IMR-90 (cell line): ENCODE measurements at regions not wholly inside any gene's neighbourhood (a gene's known extent, or its start where the extent isn't known, plus 50 kb on each side); places are given as distances from the start of the nearest gene placed in this dataset.

ENCODE experiments used
- ATAC-seq: fragments of 200-7000 bp; cut with Tn5 transposase; 2 replicates; pipeline ENCODE4 v1.9.1; 2020; ENCODE audit warnings: low read depth, mild to moderate bottlenecking, moderate library complexity
- BruUV-seq: library from RNA; stranded (reverse); fragments of 400-500 nt; replicated peaks from 2 replicates; lab custom pipeline; 2021; lab: Mats Ljungman, UMichigan
- CTCF ChIA-PET: fragments of 300-600 bp; formaldehyde crosslinking; extraction: SDS; loops from one replicate; lab custom pipeline; 2021; ENCODE audit warnings: antibody characterized with exemption; lab: Yijun Ruan, JAX
- POLR2A ChIA-PET: fragments of 300-600 bp; sonication (Branson Sonifier 250); formaldehyde crosslinking; loops from one replicate; lab custom pipeline; 2022; ENCODE audit warnings: antibody characterized with exemption; ENCODE audit not compliant: unreplicated experiment; lab: Charles Lee
- DNase-seq: peaks from one replicate; pipeline ENCODE4 v3.0.0; 2013
- H2AFZ ChIP-seq: replicated peaks from 2 replicates; pipeline ENCODE3; 2013; ENCODE audit warnings: low read length, mild to moderate bottlenecking; ENCODE audit not compliant: poor library complexity
- H2AK5ac ChIP-seq: 2 replicates; pipeline ENCODE4 v1.6.1; 2013; ENCODE audit warnings: low read depth, low read length, inconsistent platforms
- H2AK9ac ChIP-seq: replicated peaks from 2 replicates; pipeline ENCODE3; 2013; ENCODE audit warnings: mild to moderate bottlenecking, low read depth, low read length, moderate library complexity; ENCODE audit not compliant: poor library complexity
- H2BK120ac ChIP-seq: 2 replicates; pipeline ENCODE4 v1.6.1; 2013; ENCODE audit warnings: low read depth, low read length, inconsistent platforms
- H2BK15ac ChIP-seq: 3 replicates; pipeline ENCODE4 v1.6.1; 2013; ENCODE audit warnings: low read depth, low read length, inconsistent platforms
- H2BK20ac ChIP-seq: 2 replicates; pipeline ENCODE4 v1.6.1; 2013; ENCODE audit warnings: low read depth, mild to moderate bottlenecking, inconsistent platforms, low read length, moderate library complexity
- H2BK5ac ChIP-seq: 2 replicates; pipeline ENCODE4 v1.6.1; 2013; ENCODE audit warnings: mild to moderate bottlenecking, low read depth, low read length, inconsistent platforms; ENCODE audit not compliant: poor library complexity, severe bottlenecking
- H3K14ac ChIP-seq: replicated peaks from 2 replicates; pipeline ENCODE4 v1.6.1; 2013; ENCODE audit warnings: low read depth, low read length, inconsistent platforms
- H3K18ac ChIP-seq: 2 replicates; pipeline ENCODE4 v1.6.1; 2013; ENCODE audit warnings: low read depth, low read length, control low read depth
- H3K23ac ChIP-seq: 2 replicates; pipeline ENCODE4 v1.6.1; 2013; ENCODE audit warnings: low read depth, low read length, inconsistent platforms
- H3K27ac ChIP-seq: 2 replicates; pipeline ENCODE4 v1.5.1; 2013; ENCODE audit warnings: mild to moderate bottlenecking, control low read depth, low read length; ENCODE audit not compliant: insufficient read depth
- H3K27me3 ChIP-seq: 2 replicates; pipeline ENCODE4 v1.6.1; 2013; ENCODE audit warnings: low read length; ENCODE audit not compliant: control insufficient read depth, insufficient read depth
- H3K36me3 ChIP-seq: 2 replicates; pipeline ENCODE4 v1.6.1; 2013; ENCODE audit warnings: low read length, mixed read lengths; ENCODE audit not compliant: control insufficient read depth, insufficient read depth
- H3K4ac ChIP-seq: 2 replicates; pipeline ENCODE4 v1.6.1; 2013; ENCODE audit warnings: low read depth, low read length, inconsistent platforms
- H3K4me1 ChIP-seq: 2 replicates; pipeline ENCODE4 v1.6.1; 2013; ENCODE audit warnings: low read length, mixed read lengths; ENCODE audit not compliant: control insufficient read depth, insufficient read depth
- H3K4me2 ChIP-seq: 2 replicates; pipeline ENCODE4 v1.6.1; 2013; ENCODE audit warnings: low read depth, mild to moderate bottlenecking, control low read depth, low read length, moderate library complexity
- H3K4me3 ChIP-seq: 2 replicates; pipeline ENCODE4 v1.5.1; 2013; ENCODE audit warnings: low read depth, mild to moderate bottlenecking, control low read depth, low read length, moderate library complexity; ENCODE audit not compliant: insufficient read depth
- H3K56ac ChIP-seq: 2 replicates; pipeline ENCODE4 v1.6.1; 2013; ENCODE audit warnings: low read length, inconsistent platforms; ENCODE audit not compliant: insufficient read depth; ENCODE audit errors: extremely low read depth
- H3K79me1 ChIP-seq, 2 experiments: 2 replicates each; pipeline ENCODE4 v1.6.1; 2013; ENCODE audit warnings: low read length in 2 of 2, inconsistent platforms in 1 of 2, low read depth in 1 of 2
- H3K9ac ChIP-seq: 2 replicates; pipeline ENCODE4 v1.6.1; 2013; ENCODE audit warnings: low read depth, low read length, control low read depth
- H3K9me1 ChIP-seq: 2 replicates; pipeline ENCODE4 v1.6.1; 2013; ENCODE audit warnings: low read length, inconsistent platforms; ENCODE audit not compliant: insufficient read depth
- H3K9me3 ChIP-seq: 2 replicates; pipeline ENCODE4 v1.6.1; 2013; ENCODE audit warnings: low read length; ENCODE audit not compliant: control insufficient read depth, insufficient read depth
- H4K20me1 ChIP-seq: 2 replicates; pipeline ENCODE4 v1.6.1; 2013; ENCODE audit warnings: low read length, inconsistent platforms; ENCODE audit not compliant: insufficient read depth
- H4K5ac ChIP-seq: 2 replicates; pipeline ENCODE4 v1.6.1; 2013; ENCODE audit warnings: mild to moderate bottlenecking, low read depth, low read length, control low read depth
- H4K8ac ChIP-seq, 2 experiments: 2 replicates each; pipeline ENCODE4 v1.6.1; 2013; ENCODE audit warnings: low read depth in 2 of 2, low read length in 2 of 2, control low read depth in 1 of 2, inconsistent platforms in 1 of 2
- H4K91ac ChIP-seq: 2 replicates; pipeline ENCODE4 v1.6.1; 2013; ENCODE audit warnings: low read depth, low read length, inconsistent platforms; ENCODE audit not compliant: insufficient read depth
- BHLHE40 ChIP-seq: fragments of 150-350 bp; IDR thresholded peaks from 2 replicates; pipeline ENCODE4 v1.6.1; 2016; ENCODE audit warnings: mild to moderate bottlenecking, low read depth, low read length
- CTCF ChIP-seq: conservative IDR thresholded peaks from 2 replicates; pipeline ENCODE4 v1.5.1; 2012; ENCODE audit warnings: mild to moderate bottlenecking, low read depth, low read length, improper control_type of control experiment
- POLR2A ChIP-seq: IDR thresholded peaks from 2 replicates; pipeline ENCODE4 v1.6.1; 2012; ENCODE audit warnings: mild to moderate bottlenecking, low read depth, low read length
- RFX5 ChIP-seq: IDR thresholded peaks from 2 replicates; pipeline ENCODE4 v1.8.0; 2012; ENCODE audit warnings: low read depth, mild to moderate bottlenecking, low read length, moderate library complexity
- WGBS, 2 experiments: methylation state at CpG; one replicate each; pipeline versions ENCODE4 v1.1.5 to v1.1.7; 2013; ENCODE audit warnings: missing lambda C conversion rate in 2 of 2; ENCODE audit not compliant: insufficient read length in 1 of 2; ENCODE audit errors: extremely low coverage in 2 of 2; 5-methylcytosine and 5-hydroxymethylcytosine counted together
- dilution Hi-C: fragments of 300-500 bp; cut with HindIII; formaldehyde crosslinking; loops from one replicate; pipeline ENCODE4 v1.14.3; 2018; ENCODE audit warnings: low sequenced_read_pairs; ENCODE audit not compliant: unreplicated experiment
- in situ Hi-C: fragments of 300-500 bp; cut with MboI; formaldehyde crosslinking; loops from 3 replicates; pipeline ENCODE4 v1.14.3; 2019; ENCODE audit warnings: low sequenced_read_pairs, inconsistent platforms, mixed read lengths
- intact Hi-C: fragments of 100-400 bp; cut with micrococcal nuclease; formaldehyde crosslinking; loops from 2 replicates; pipeline ENCODE4 v1.10.0; 2022

GRCh38 chr2:226074391-226074790 lies 674.9 kb downstream of the NYAP2 start:
- Histone ChIP-seq H3K4ac (peak overlapping the region; percentile 86), H2BK120ac (peak overlapping the region; percentile 74; the same call in 1 of the 2 replicates), H3K27me3 (no peaks in the 10 kb centered on the region), H3K23ac (no peak overlapping the region), H3K9me1 (no peaks in the 10 kb centered on the region), H2BK20ac (peak overlapping the region; percentile 73), H4K91ac (peak overlapping the region; percentile 23; the same call in 1 of the 2 replicates), H2AFZ (no peak overlapping the region), H2AK9ac (no peak overlapping the region), H3K4me3 (no peak overlapping the region), H3K18ac (no peak overlapping the region; the same call in 1 of the 2 replicates), H3K36me3 (no peaks in the 10 kb centered on the region), H3K79me1 (no peaks in the 10 kb centered on the region), H2BK15ac (peak overlapping the region; percentile 49; the same call in 1 of the 3 replicates), H2AK5ac (peak overlapping the region; percentile 20), H3K9ac (no peak overlapping the region), H3K14ac (no peak overlapping the region), H3K4me2 (no peak overlapping the region), H2BK5ac (no peak overlapping the region), H3K4me1 (peaks cover 6% of the 10 kb centered on the region), H4K5ac (peak overlapping the region; percentile 59; the same call in 1 of the 2 replicates), H4K20me1 (no peaks in the 10 kb centered on the region), H3K9me3 (no peaks in the 10 kb centered on the region), H3K27ac (no peak overlapping the region), H3K56ac (no peak overlapping the region), H4K8ac (0 out of 4 replicates have a peak overlapping the region, but pooled peaks of 1 of the 2 experiments have one; percentile 40)
- ATAC-seq (no peak), DNase-seq (peak; percentile 28)
- intact Hi-C loops: no loop called here
- TF ChIP-seq POLR2A: no peak
- no peak for TF ChIP-seq CTCF
- TF ChIP-seq BHLHE40: no peak
- no peak for TF ChIP-seq RFX5
- ChIA-PET POLR2A (no interaction called here), CTCF (no interaction called here)
- WGBS, 2 experiments: no CpG with 5 or more reads among the region's 5 CpGs
- dilution Hi-C loops: no loop called here
- BruUV-seq: no TSS peak
- in situ Hi-C loops: no loop called here
